ENCODE measurements at regions not wholly inside any gene's neighbourhood (a gene's known extent, or its start where the extent isn't known, plus 50 kb on each side); places are given as distances from the start of the nearest gene placed in this dataset.
"Not testable (repeated sequence)": the region's sequence is repeated elsewhere in the genome, so short reads cannot be mapped to it uniquely, and the experiment has no call there.

- Histone ChIP-seq H3K27me3 (ENCODE audit: control insufficient read depth, insufficient read depth, low read length) (no peaks in the 10 kb centered on the region), H3K4me3 (ENCODE audit: insufficient read depth, low read depth, low read length) (no peak overlapping the region), H3K36me3 (replicated peaks; ENCODE audit: control insufficient read depth, insufficient read depth, low read length) (no peaks in the 10 kb centered on the region)
- DNase-seq = no peak
Observed at GRCh38 chr18:11458447-11458846, 150.9 kb upstream of the SLC35G4 start.

GRCh38 chr18:11457853-11458252, 151.5 kb upstream of the SLC35G4 start:
- not testable (repeated sequence) for DNase-seq

GRCh38 chr18:11454040-11454439, 155.4 kb upstream of the SLC35G4 start:
- DNase-seq = no peak
- Histone ChIP-seq H3K27me3 (ENCODE audit: control insufficient read depth, insufficient read depth, low read length) (no peaks in the 10 kb centered on the region), H3K4me3 (ENCODE audit: insufficient read depth, low read depth, low read length) (no peak overlapping the region), H3K36me3 (replicated peaks; ENCODE audit: control insufficient read depth, insufficient read depth, low read length) (no peaks in the 10 kb centered on the region)

More at GRCh38 chr18:11457853-11458252, 151.5 kb upstream of the SLC35G4 start:
- not testable (repeated sequence) for H3K36me3 ChIP-seq (replicated peaks; ENCODE audit: control insufficient read depth, insufficient read depth, low read length); H3K4me3 ChIP-seq (ENCODE audit: insufficient read depth, low read depth, low read length); H3K27me3 ChIP-seq (ENCODE audit: control insufficient read depth, insufficient read depth, low read length)

- H3K27me3 ChIP-seq (ENCODE audit: control insufficient read depth, insufficient read depth, low read length); H3K4me3 ChIP-seq (ENCODE audit: insufficient read depth, low read depth, low read length); H3K36me3 ChIP-seq (replicated peaks; ENCODE audit: control insufficient read depth, insufficient read depth, low read length); DNase-seq: not testable (repeated sequence)
Observed at GRCh38 chr18:11444169-11444568, 165.2 kb upstream of the SLC35G4 start.

GRCh38 chr18:11437046-11437445, 172.3 kb upstream of the SLC35G4 start:
- Histone ChIP-seq H3K27me3 (ENCODE audit: control insufficient read depth, insufficient read depth, low read length) (no peaks in the 10 kb centered on the region), H3K4me3 (ENCODE audit: insufficient read depth, low read depth, low read length) (no peak overlapping the region), H3K36me3 (replicated peaks; ENCODE audit: control insufficient read depth, insufficient read depth, low read length) (no peaks in the 10 kb centered on the region)
- no peak for DNase-seq

- DNase-seq = no peak
- Histone ChIP-seq H3K4me3 (ENCODE audit: insufficient read depth, low read depth, low read length) (no peak overlapping the region), H3K36me3 (replicated peaks; ENCODE audit: control insufficient read depth, insufficient read depth, low read length) (no peaks in the 10 kb centered on the region), H3K27me3 (ENCODE audit: control insufficient read depth, insufficient read depth, low read length) (no peaks in the 10 kb centered on the region)
Observed at GRCh38 chr18:11432360-11432811, 177.0 kb upstream of the SLC35G4 start.

GRCh38 chr18:11429876-11430275, 179.5 kb upstream of the SLC35G4 start:
- Histone ChIP-seq H3K4me3 (ENCODE audit: insufficient read depth, low read depth, low read length) (no peak overlapping the region), H3K27me3 (ENCODE audit: control insufficient read depth, insufficient read depth, low read length) (no peaks in the 10 kb centered on the region), H3K36me3 (replicated peaks; ENCODE audit: control insufficient read depth, insufficient read depth, low read length) (no peaks in the 10 kb centered on the region)
- no peak for DNase-seq

GRCh38 chr18:11425211-11425610, 184.2 kb upstream of the SLC35G4 start:
- H3K4me3 ChIP-seq (ENCODE audit: insufficient read depth, low read depth, low read length) = no peak overlapping the region
- no peaks in the 10 kb centered on the region for H3K27me3 ChIP-seq (ENCODE audit: control insufficient read depth, insufficient read depth, low read length)
- H3K36me3 ChIP-seq (replicated peaks; ENCODE audit: control insufficient read depth, insufficient read depth, low read length) = no peaks in the 10 kb centered on the region
- DNase-seq = no peak

- no peak overlapping the region for H3K4me3 ChIP-seq (ENCODE audit: insufficient read depth, low read depth, low read length)
- H3K27me3 ChIP-seq (ENCODE audit: control insufficient read depth, insufficient read depth, low read length) = no peaks in the 10 kb centered on the region
- DNase-seq = no peak
- H3K36me3 ChIP-seq (replicated peaks; ENCODE audit: control insufficient read depth, insufficient read depth, low read length) = no peaks in the 10 kb centered on the region
Observed at GRCh38 chr18:11419338-11419737, 190.1 kb upstream of the SLC35G4 start.

GRCh38 chr18:11412811-11413210, 196.6 kb upstream of the SLC35G4 start:
- no peaks in the 10 kb centered on the region for H3K36me3 ChIP-seq (replicated peaks; ENCODE audit: control insufficient read depth, insufficient read depth, low read length)
- no peak for DNase-seq
- no peaks in the 10 kb centered on the region for H3K27me3 ChIP-seq (ENCODE audit: control insufficient read depth, insufficient read depth, low read length)
- no peak overlapping the region for H3K4me3 ChIP-seq (ENCODE audit: insufficient read depth, low read depth, low read length)

- DNase-seq = no peak
- H3K4me3 ChIP-seq (ENCODE audit: insufficient read depth, low read depth, low read length) = no peak overlapping the region
- no peaks in the 10 kb centered on the region for H3K36me3 ChIP-seq (replicated peaks; ENCODE audit: control insufficient read depth, insufficient read depth, low read length)
- H3K27me3 ChIP-seq (ENCODE audit: control insufficient read depth, insufficient read depth, low read length) = no peaks in the 10 kb centered on the region
Observed at GRCh38 chr18:11411048-11411447, 198.3 kb upstream of the SLC35G4 start.

- no peak for DNase-seq
- no peaks in the 10 kb centered on the region for H3K27me3 ChIP-seq (ENCODE audit: control insufficient read depth, insufficient read depth, low read length)
- H3K4me3 ChIP-seq (ENCODE audit: insufficient read depth, low read depth, low read length) = no peak overlapping the region
- no peaks in the 10 kb centered on the region for H3K36me3 ChIP-seq (replicated peaks; ENCODE audit: control insufficient read depth, insufficient read depth, low read length)
Observed at GRCh38 chr18:11408555-11409065, 200.8 kb upstream of the SLC35G4 start.

GRCh38 chr18:11407940-11408339, 201.5 kb upstream of the SLC35G4 start:
- Histone ChIP-seq H3K27me3 (ENCODE audit: control insufficient read depth, insufficient read depth, low read length) (no peaks in the 10 kb centered on the region), H3K36me3 (replicated peaks; ENCODE audit: control insufficient read depth, insufficient read depth, low read length) (no peaks in the 10 kb centered on the region), H3K4me3 (ENCODE audit: insufficient read depth, low read depth, low read length) (no peak overlapping the region)
- no peak for DNase-seq

- no peak overlapping the region for H3K4me3 ChIP-seq (ENCODE audit: insufficient read depth, low read depth, low read length)
- no peaks in the 10 kb centered on the region for H3K36me3 ChIP-seq (replicated peaks; ENCODE audit: control insufficient read depth, insufficient read depth, low read length)
- no peak for DNase-seq
- H3K27me3 ChIP-seq (ENCODE audit: control insufficient read depth, insufficient read depth, low read length) = no peaks in the 10 kb centered on the region
Observed at GRCh38 chr18:11405804-11406203, 203.6 kb upstream of the SLC35G4 start.

- Histone ChIP-seq H3K4me3 (ENCODE audit: insufficient read depth, low read depth, low read length) (no peak overlapping the region), H3K36me3 (replicated peaks; ENCODE audit: control insufficient read depth, insufficient read depth, low read length) (no peaks in the 10 kb centered on the region), H3K27me3 (ENCODE audit: control insufficient read depth, insufficient read depth, low read length) (no peaks in the 10 kb centered on the region)
- DNase-seq = no peak
Observed at GRCh38 chr18:11400703-11401102, 208.7 kb upstream of the SLC35G4 start.

GRCh38 chr18:11398625-11399024, 210.8 kb upstream of the SLC35G4 start:
- H3K36me3 ChIP-seq (replicated peaks; ENCODE audit: control insufficient read depth, insufficient read depth, low read length) = no peaks in the 10 kb centered on the region
- H3K4me3 ChIP-seq (ENCODE audit: insufficient read depth, low read depth, low read length) = no peak overlapping the region
- no peak for DNase-seq
- H3K27me3 ChIP-seq (ENCODE audit: control insufficient read depth, insufficient read depth, low read length) = no peaks in the 10 kb centered on the region

Measured in H7 (cell line).